ENCODE measurements at regions not wholly inside any gene's neighbourhood (a gene's known extent, or its start where the extent isn't known, plus 50 kb on each side); places are given as distances from the start of the nearest gene placed in this dataset.

DNA sequence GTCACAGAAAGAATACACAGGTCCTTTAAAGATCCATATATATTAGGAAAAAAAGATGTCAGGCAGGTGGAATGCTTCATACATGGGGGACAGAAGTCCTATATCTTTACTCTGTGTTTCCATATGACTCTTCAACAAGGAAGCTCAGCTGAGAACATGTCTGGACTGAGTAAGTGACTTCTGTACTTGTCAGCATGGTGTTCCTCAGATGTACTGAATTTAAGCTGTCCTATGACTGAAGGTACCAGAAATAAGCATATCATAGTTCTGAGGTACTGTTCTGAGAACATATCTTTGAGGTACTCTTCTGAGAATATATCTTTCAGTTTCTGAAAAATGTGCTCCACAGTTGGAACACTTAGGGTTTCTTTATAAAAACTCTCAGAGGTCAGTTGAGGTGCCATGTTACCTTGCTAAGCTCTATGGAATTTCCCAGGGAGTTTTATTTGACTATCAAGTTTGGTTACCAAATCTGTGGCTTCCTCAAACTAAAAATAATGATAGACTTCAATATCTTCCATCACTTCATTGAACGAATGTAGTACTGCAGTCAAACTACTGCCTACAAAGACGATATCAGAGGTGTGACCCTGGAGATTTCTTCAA lies 597.2 kb upstream of the GNPDA2 start:
- no peak for FAIRE-seq
- intact Hi-C loops (cut with micrococcal nuclease; ENCODE audit: unreplicated experiment) (no loop called here), in situ Hi-C loops (cut with HindIII; ENCODE audit: extremely low pct_ligation_motif_present, low pct_unique_long_range_greater_than_20kb) (no loop called here)
- H3K27me3 ChIP-seq (ENCODE audit: control insufficient read depth in 1 of 2, insufficient read depth in 2 of 2, low read length in 2 of 2) = no peaks in the 10 kb centered on the region
- H3K4me1 ChIP-seq (ENCODE audit: insufficient read depth, low read length) = no peaks in the 10 kb centered on the region
- no peak for ATAC-seq
- no peaks in the 10 kb centered on the region for H4K20me1 ChIP-seq (ENCODE audit: insufficient read depth, low read length)
- 0% methylated on average over 2 of the region's 2 CpGs for WGBS (ENCODE audit: low lambda C conversion rate)
- no peaks in the 10 kb centered on the region for H3K36me3 ChIP-seq (replicated peaks in 1 of 2; ENCODE audit: control insufficient read depth in 1 of 2, insufficient read depth in 2 of 2, low read length in 2 of 2)
- CTCF ChIA-PET (ENCODE audit: low intra/inter-chr PET ratio, low total read pairs) = no interaction called here
- POLR2A ChIA-PET = no interaction called here
- H3K9ac ChIP-seq (ENCODE audit: insufficient read depth, low read depth, low read length) = no peak overlapping the region
- DNase-seq (ENCODE audit: low spot score) = no peak
- BruUV-seq (replicated peaks) = no TSS peak
- no peak overlapping the region for H3K27ac ChIP-seq (ENCODE audit: extremely low read length, insufficient read depth, low read length)
- H3K4me3 ChIP-seq (replicated peaks in 1 of 3; ENCODE audit: insufficient read depth in 1 of 3, low read depth in 2 of 3, low read length in 3 of 3) = no peak overlapping the region
- peaks cover 61% of the 10 kb centered on the region for H3K9me3 ChIP-seq (ENCODE audit: low read length)
- H2AFZ ChIP-seq (ENCODE audit: low read length) = no peak overlapping the region
- no peak overlapping the region for H3K4me2 ChIP-seq (ENCODE audit: low read depth, low read length)
- no peaks in the 10 kb centered on the region for H3K79me2 ChIP-seq (ENCODE audit: insufficient read depth, low read length)
- TF ChIP-seq NCOA2 (CRISPR knock-in tag; IDR thresholded peaks at IDR 0.05) = no peak
- TF ChIP-seq, protein P1, sequence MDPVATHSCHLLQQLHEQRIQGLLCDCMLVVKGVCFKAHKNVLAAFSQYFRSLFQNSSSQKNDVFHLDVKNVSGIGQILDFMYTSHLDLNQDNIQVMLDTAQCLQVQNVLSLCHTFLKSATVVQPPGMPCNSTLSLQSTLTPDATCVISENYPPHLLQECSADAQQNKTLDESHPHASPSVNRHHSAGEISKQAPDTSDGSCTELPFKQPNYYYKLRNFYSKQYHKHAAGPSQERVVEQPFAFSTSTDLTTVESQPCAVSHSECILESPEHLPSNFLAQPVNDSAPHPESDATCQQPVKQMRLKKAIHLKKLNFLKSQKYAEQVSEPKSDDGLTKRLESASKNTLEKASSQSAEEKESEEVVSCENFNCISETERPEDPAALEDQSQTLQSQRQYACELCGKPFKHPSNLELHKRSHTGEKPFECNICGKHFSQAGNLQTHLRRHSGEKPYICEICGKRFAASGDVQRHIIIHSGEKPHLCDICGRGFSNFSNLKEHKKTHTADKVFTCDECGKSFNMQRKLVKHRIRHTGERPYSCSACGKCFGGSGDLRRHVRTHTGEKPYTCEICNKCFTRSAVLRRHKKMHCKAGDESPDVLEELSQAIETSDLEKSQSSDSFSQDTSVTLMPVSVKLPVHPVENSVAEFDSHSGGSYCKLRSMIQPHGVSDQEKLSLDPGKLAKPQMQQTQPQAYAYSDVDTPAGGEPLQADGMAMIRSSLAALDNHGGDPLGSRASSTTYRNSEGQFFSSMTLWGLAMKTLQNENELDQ (CRISPR knock-in tag; IDR thresholded peaks at IDR 0.05; ENCODE audit: borderline replicate concordance) = no peak

DNA sequence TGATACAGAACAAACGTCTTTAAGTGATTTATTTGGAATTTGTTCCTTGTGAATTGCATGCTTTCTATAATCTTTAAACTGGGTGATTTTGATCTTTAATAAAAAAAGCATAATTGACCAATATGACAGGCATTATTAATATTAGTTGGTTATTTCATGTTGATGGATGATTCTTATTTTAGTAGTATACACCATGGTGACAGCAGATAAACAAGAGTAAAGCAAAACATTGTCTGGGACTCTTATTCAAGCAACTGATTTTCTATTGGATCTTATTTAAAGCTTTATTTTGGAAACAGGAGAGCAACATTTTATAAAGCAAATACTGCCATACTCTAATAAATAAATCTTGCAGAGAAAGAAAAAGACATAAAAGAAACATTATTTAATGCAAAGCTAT lies 591.4 kb upstream of the GNPDA2 start:
- intact Hi-C loops (cut with micrococcal nuclease; ENCODE audit: unreplicated experiment) (no loop called here), in situ Hi-C loops (cut with HindIII; ENCODE audit: extremely low pct_ligation_motif_present, low pct_unique_long_range_greater_than_20kb) (no loop called here)
- Histone ChIP-seq H3K79me2 (ENCODE audit: insufficient read depth, low read length) (no peaks in the 10 kb centered on the region), H3K27ac (ENCODE audit: extremely low read length, insufficient read depth, low read length) (no peak overlapping the region), H3K4me2 (ENCODE audit: low read depth, low read length) (no peak overlapping the region), H4K20me1 (ENCODE audit: insufficient read depth, low read length) (no peaks in the 10 kb centered on the region), H3K9ac (ENCODE audit: insufficient read depth, low read depth, low read length) (no peak overlapping the region), H3K27me3 (ENCODE audit: control insufficient read depth in 1 of 2, insufficient read depth in 2 of 2, low read length in 2 of 2) (no peaks in the 10 kb centered on the region), H3K36me3 (replicated peaks in 1 of 2; ENCODE audit: control insufficient read depth in 1 of 2, insufficient read depth in 2 of 2, low read length in 2 of 2) (no peaks in the 10 kb centered on the region), H3K4me3 (replicated peaks in 1 of 3; ENCODE audit: insufficient read depth in 1 of 3, low read depth in 2 of 3, low read length in 3 of 3) (no peak overlapping the region), H3K4me1 (ENCODE audit: insufficient read depth, low read length) (no peaks in the 10 kb centered on the region), H3K9me3 (ENCODE audit: low read length) (peaks cover 50% of the 10 kb centered on the region), H2AFZ (ENCODE audit: low read length) (no peak overlapping the region)
- CTCF ChIA-PET (ENCODE audit: low intra/inter-chr PET ratio, low total read pairs) = no interaction called here
- no peak for ATAC-seq
- BruUV-seq (replicated peaks) = no TSS peak
- POLR2A ChIA-PET = no interaction called here
- no peak for DNase-seq (ENCODE audit: low spot score)
- 9% methylated on average over 1 of the region's 1 CpG for WGBS (ENCODE audit: low lambda C conversion rate)
- no peak for FAIRE-seq
- TF ChIP-seq ZNF672 (CRISPR knock-in tag; IDR thresholded peaks at IDR 0.05) = no peak
- TF ChIP-seq, protein P2, sequence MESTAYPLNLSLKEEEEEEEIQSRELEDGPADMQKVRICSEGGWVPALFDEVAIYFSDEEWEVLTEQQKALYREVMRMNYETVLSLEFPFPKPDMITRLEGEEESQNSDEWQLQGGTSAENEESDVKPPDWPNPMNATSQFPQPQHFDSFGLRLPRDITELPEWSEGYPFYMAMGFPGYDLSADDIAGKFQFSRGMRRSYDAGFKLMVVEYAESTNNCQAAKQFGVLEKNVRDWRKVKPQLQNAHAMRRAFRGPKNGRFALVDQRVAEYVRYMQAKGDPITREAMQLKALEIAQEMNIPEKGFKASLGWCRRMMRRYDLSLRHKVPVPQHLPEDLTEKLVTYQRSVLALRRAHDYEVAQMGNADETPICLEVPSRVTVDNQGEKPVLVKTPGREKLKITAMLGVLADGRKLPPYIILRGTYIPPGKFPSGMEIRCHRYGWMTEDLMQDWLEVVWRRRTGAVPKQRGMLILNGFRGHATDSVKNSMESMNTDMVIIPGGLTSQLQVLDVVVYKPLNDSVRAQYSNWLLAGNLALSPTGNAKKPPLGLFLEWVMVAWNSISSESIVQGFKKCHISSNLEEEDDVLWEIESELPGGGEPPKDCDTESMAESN (CRISPR knock-in tag; conservative IDR thresholded peaks at IDR 0.05) = no peak
- TF ChIP-seq ZNF552 (CRISPR knock-in tag; IDR thresholded peaks at IDR 0.05; ENCODE audit: borderline replicate concordance) = no peak
- TF ChIP-seq, protein P3, sequence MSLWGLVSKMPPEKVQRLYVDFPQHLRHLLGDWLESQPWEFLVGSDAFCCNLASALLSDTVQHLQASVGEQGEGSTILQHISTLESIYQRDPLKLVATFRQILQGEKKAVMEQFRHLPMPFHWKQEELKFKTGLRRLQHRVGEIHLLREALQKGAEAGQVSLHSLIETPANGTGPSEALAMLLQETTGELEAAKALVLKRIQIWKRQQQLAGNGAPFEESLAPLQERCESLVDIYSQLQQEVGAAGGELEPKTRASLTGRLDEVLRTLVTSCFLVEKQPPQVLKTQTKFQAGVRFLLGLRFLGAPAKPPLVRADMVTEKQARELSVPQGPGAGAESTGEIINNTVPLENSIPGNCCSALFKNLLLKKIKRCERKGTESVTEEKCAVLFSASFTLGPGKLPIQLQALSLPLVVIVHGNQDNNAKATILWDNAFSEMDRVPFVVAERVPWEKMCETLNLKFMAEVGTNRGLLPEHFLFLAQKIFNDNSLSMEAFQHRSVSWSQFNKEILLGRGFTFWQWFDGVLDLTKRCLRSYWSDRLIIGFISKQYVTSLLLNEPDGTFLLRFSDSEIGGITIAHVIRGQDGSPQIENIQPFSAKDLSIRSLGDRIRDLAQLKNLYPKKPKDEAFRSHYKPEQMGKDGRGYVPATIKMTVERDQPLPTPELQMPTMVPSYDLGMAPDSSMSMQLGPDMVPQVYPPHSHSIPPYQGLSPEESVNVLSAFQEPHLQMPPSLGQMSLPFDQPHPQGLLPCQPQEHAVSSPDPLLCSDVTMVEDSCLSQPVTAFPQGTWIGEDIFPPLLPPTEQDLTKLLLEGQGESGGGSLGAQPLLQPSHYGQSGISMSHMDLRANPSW (CRISPR knock-in tag; IDR thresholded peaks at IDR 0.05; ENCODE audit: borderline replicate concordance) = no peak
- no peak for TF ChIP-seq IRF2 (CRISPR knock-in tag; IDR thresholded peaks at IDR 0.05)
- TF ChIP-seq RXRA (CRISPR knock-in tag; IDR thresholded peaks at IDR 0.05) = no peak
- TF ChIP-seq, protein P4, sequence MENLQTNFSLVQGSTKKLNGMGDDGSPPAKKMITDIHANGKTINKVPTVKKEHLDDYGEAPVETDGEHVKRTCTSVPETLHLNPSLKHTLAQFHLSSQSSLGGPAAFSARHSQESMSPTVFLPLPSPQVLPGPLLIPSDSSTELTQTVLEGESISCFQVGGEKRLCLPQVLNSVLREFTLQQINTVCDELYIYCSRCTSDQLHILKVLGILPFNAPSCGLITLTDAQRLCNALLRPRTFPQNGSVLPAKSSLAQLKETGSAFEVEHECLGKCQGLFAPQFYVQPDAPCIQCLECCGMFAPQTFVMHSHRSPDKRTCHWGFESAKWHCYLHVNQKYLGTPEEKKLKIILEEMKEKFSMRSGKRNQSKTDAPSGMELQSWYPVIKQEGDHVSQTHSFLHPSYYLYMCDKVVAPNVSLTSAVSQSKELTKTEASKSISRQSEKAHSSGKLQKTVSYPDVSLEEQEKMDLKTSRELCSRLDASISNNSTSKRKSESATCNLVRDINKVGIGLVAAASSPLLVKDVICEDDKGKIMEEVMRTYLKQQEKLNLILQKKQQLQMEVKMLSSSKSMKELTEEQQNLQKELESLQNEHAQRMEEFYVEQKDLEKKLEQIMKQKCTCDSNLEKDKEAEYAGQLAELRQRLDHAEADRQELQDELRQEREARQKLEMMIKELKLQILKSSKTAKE (CRISPR knock-in tag; IDR thresholded peaks at IDR 0.05; ENCODE audit: borderline replicate concordance) = no peak

Data from HepG2 (cell line).